Adrenal gland (tissue), 5 donors: ENCODE measurements at regions not wholly inside any gene's neighbourhood (a gene's known extent, or its start where the extent isn't known, plus 50 kb on each side); places are given as distances from the start of the nearest gene placed in this dataset.

Experiments used
- CTCF ChIP-seq, 6 experiments: fragments of 450-650 bp in 4 of 6; fragments of 200-600 bp in 2 of 6; sonication (generic) in 1 of 6; IDR thresholded peaks; 1 replicate in 5 of 6; 2 replicates in 1 of 6; pipeline versions ENCODE4 v1.5.1 to v1.8.0; 2016 to 2021; ENCODE audit warnings: antibody characterized with exemption in 6 of 6, mild to moderate bottlenecking in 2 of 6, moderate library complexity in 1 of 6
- POLR2A ChIP-seq, 2 donors: fragments of 450-650 bp; IDR thresholded peaks; one replicate each; pipeline ENCODE4 v1.6.1; 2017; ENCODE audit warnings: antibody characterized with exemption in 2 of 2, mild to moderate bottlenecking in 2 of 2, moderate library complexity in 1 of 2
- donor health status: DM: no; HTN: no; CAD: no.

DNA sequence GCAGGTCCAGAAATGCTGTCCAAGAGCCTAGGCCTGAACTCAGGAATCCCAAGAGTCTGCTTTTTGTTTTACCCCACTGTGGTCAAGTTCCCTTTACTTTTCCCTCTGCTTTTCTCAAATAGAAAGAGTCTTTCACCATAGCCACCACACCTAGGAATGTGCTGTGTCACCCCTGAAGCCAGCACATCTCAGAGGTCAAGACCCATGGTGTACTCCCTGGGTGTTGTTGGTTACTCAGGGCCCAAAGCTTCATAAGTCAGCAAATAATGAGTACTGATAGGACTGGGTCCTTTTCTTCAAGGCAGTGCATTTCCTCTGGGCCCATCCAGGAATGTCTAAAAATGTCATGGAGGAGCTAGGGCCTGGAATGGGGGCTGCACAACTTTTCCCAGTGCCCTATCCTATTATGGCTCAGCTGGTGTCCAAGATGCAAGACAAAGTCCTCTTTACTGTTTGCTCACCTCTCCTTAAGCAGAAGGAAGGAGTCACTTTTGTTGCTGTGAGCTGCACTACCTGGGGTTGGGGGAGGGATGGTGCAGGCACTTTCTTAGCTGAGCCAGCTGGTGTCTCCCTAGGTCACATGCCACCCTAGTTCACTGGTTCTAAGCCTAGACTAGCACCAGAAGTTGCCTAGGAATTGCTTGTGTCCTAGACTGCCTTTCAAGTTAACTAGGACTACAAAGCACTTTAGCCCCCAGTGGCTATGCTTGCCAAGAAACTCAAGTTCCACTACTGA is 62.4 kb upstream of the RXFP1 start:
- TF ChIP-seq CTCF (IDR thresholded peaks at IDR 0.05) (no peak), POLR2A (IDR thresholded peaks at IDR 0.05) (no peak)
